A673 (cell line): ENCODE measurements at regions not wholly inside any gene's neighbourhood (a gene's known extent, or its start where the extent isn't known, plus 50 kb on each side); places are given as distances from the start of the nearest gene placed in this dataset.

ENCODE experiments used
- BruUV-seq: library from RNA; stranded (reverse); fragments of 400-500 nt; replicated peaks from 2 replicates; lab custom pipeline; 2021; lab: Mats Ljungman, UMichigan
- CTCF ChIA-PET: fragments of 300-600 bp; sonication (Branson Sonifier 250); formaldehyde crosslinking; loops from one replicate; lab custom pipeline; 2022; ENCODE audit warnings: antibody characterized with exemption; lab: Charles Lee
- POLR2A ChIA-PET: fragments of 300-600 bp; sonication (Branson Sonifier 250); formaldehyde crosslinking; loops from one replicate; lab custom pipeline; 2022; ENCODE audit warnings: antibody characterized with exemption; ENCODE audit not compliant: low non-redundant PET; lab: Charles Lee
- DNase-seq: peaks from one replicate; pipeline ENCODE4 v3.0.0-alpha.2; 2015; ENCODE audit warnings: low spot score
- H3K27ac ChIP-seq: fragments of 200-600 bp; sonication (generic); 2 replicates; pipeline ENCODE4 v1.5.1; 2016; ENCODE audit warnings: mixed run types, low read depth, mild to moderate bottlenecking, mixed read lengths, antibody characterized with exemption, low read length; ENCODE audit not compliant: poor library complexity, severe bottlenecking
- H3K27me3 ChIP-seq: fragments of 200-600 bp; sonication (generic); replicated peaks from 2 replicates; pipeline ENCODE4 v1.6.1; 2017; ENCODE audit warnings: mixed run types, low read depth, mild to moderate bottlenecking, mixed read lengths, antibody characterized with exemption, low read length; ENCODE audit not compliant: insufficient read depth, poor library complexity
- H3K36me3 ChIP-seq: fragments of 200-600 bp; sonication (generic); 2 replicates; pipeline ENCODE4 v1.6.1; 2016; ENCODE audit warnings: mixed run types, mild to moderate bottlenecking, mixed read lengths, antibody characterized with exemption, low read length; ENCODE audit not compliant: insufficient read depth, poor library complexity, severe bottlenecking
- H3K4me1 ChIP-seq: fragments of 200-600 bp; sonication (generic); 2 replicates; pipeline ENCODE4 v1.6.1; 2017; ENCODE audit warnings: mixed run types, mild to moderate bottlenecking, mixed read lengths, antibody characterized with exemption, low read length; ENCODE audit not compliant: insufficient read depth, poor library complexity, severe bottlenecking
- H3K4me3 ChIP-seq: fragments of 200-600 bp; sonication (generic); 2 replicates; pipeline ENCODE4 v1.5.1; 2016; ENCODE audit warnings: low read depth, mixed run types, mild to moderate bottlenecking, mixed read lengths, low read length; ENCODE audit not compliant: poor library complexity, severe bottlenecking
- H3K9me3 ChIP-seq: fragments of 200-600 bp; sonication (generic); 2 replicates; pipeline ENCODE4 v1.6.1; 2016; ENCODE audit warnings: mixed run types, low read depth, mild to moderate bottlenecking, mixed read lengths, antibody characterized with exemption, low read length; ENCODE audit not compliant: poor library complexity, severe bottlenecking
- CTCF ChIP-seq: fragments of 300-800, 200-600 bp; sonication (generic); conservative IDR thresholded peaks from 2 replicates; pipeline ENCODE4 v1.5.1; 2017; ENCODE audit warnings: low read depth, mild to moderate bottlenecking, antibody characterized with exemption, low read length, moderate library complexity, mixed read lengths
- EZH2 ChIP-seq: fragments of 200-600 bp; sonication (generic); IDR thresholded peaks from 2 replicates; pipeline ENCODE4 v1.6.1; 2017; ENCODE audit warnings: borderline replicate concordance, low read depth, mild to moderate bottlenecking, mixed read lengths, antibody characterized with exemption, low read length; ENCODE audit not compliant: poor library complexity, severe bottlenecking
- intact Hi-C: fragments of 100-400 bp; cut with micrococcal nuclease; formaldehyde crosslinking; loops from one replicate; pipeline ENCODE4 v1.10.0; 2022; ENCODE audit not compliant: unreplicated experiment

GRCh38 chr14:38770251-38770650 is 332.8 kb downstream of the SEC23A start:
- TF ChIP-seq EZH2 (no peak), CTCF (no peak)
- Histone ChIP-seq H3K27ac (no peak overlapping the region), H3K4me1 (no peaks in the 10 kb centered on the region), H3K9me3 (no peaks in the 10 kb centered on the region), H3K4me3 (no peak overlapping the region), H3K27me3 (no peaks in the 10 kb centered on the region), H3K36me3 (no peaks in the 10 kb centered on the region)
- no TSS peak for BruUV-seq
- ChIA-PET POLR2A (no interaction called here), CTCF (no interaction called here)
- DNase-seq, result no peak
- intact Hi-C loops, result no loop called here

- ChIA-PET CTCF (no interaction called here), POLR2A (no interaction called here)
- no TSS peak for BruUV-seq
- no peaks in the 10 kb centered on the region for H3K4me1 ChIP-seq
- no peaks in the 10 kb centered on the region for H3K36me3 ChIP-seq
- H3K4me3 ChIP-seq, result no peak overlapping the region
- TF ChIP-seq EZH2 (no peak), CTCF (no peak)
- H3K27ac ChIP-seq, result no peak overlapping the region
- no peaks in the 10 kb centered on the region for H3K9me3 ChIP-seq
- intact Hi-C loops, result no loop called here
- DNase-seq, result no peak
- H3K27me3 ChIP-seq, result no peaks in the 10 kb centered on the region
These were observed 340.2 kb downstream of the SEC23A start for GRCh38 chr14:38762845-38763244.

GRCh38 chr14:38762426-38762825 is 340.6 kb downstream of the SEC23A start:
- TF ChIP-seq CTCF (no peak), EZH2 (no peak)
- BruUV-seq, result no TSS peak
- DNase-seq, result no peak
- Histone ChIP-seq H3K9me3 (no peaks in the 10 kb centered on the region), H3K27ac (no peak overlapping the region), H3K4me1 (no peaks in the 10 kb centered on the region), H3K27me3 (no peaks in the 10 kb centered on the region), H3K4me3 (no peak overlapping the region), H3K36me3 (no peaks in the 10 kb centered on the region)
- intact Hi-C loops, result no loop called here
- ChIA-PET POLR2A (no interaction called here), CTCF (no interaction called here)
